ENCODE measurements at regions not wholly inside any gene's neighbourhood (a gene's known extent, or its start where the extent isn't known, plus 50 kb on each side); places are given as distances from the start of the nearest gene placed in this dataset.
A peak's percentile ranks its signal among the peaks of the same experiment; 100 is the strongest.

DNA sequence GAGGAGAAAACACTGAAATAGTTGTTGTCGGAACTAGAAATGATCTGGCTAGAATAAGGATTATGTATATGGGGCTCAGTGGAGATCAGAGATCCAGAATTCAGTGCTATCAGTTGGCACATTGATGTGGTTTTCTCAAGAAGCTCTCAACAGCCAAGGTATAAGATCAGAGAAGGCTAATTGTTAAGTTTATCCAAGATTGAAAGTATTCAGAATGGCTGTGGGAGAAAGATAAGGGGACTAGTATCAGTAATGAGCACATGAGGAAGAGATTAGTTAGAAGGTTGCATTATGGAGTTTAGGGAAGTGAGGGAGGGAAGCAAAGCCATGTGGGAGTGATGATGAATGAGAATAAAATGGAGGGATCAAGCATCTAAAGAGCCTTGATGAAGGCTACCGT lies 128.1 kb upstream of the MIS18BP1 start:
- H3K9me3 ChIP-seq, result peaks cover 0 to 13% (median 6%) of the 10 kb centered on the region in 4 donors
- H3K27me3 ChIP-seq, result no peaks in the 10 kb centered on the region
- no peaks in the 10 kb centered on the region for H3K36me3 ChIP-seq
- WGBS, 5 donors, result 68 to 88% (median 78%) methylated on average over 2 of the region's 2 CpGs
- no peak overlapping the region for H3K27ac ChIP-seq
- H3K4me3 ChIP-seq, result no peak overlapping the region
- no peaks in the 10 kb centered on the region for H3K4me1 ChIP-seq
- DNase-seq, result no peak
- TF ChIP-seq EP300 (IDR thresholded peaks at IDR 0.05) (no peak), POLR2AphosphoS5 (IDR thresholded peaks at IDR 0.05) (no peak), POLR2A (IDR thresholded peaks at IDR 0.05) (no peak), CTCF (IDR thresholded peaks at IDR 0.05) (no peak)
- intact Hi-C loops (cut with DNase I; ENCODE audit: low total_unique reads), result no loop called here

GRCh38 chr14:45377166-45377565 lies 124.2 kb upstream of the MIS18BP1 start:
- TF ChIP-seq EP300 (IDR thresholded peaks at IDR 0.05), result no peak
- TF ChIP-seq POLR2AphosphoS5 (IDR thresholded peaks at IDR 0.05), result no peak
- TF ChIP-seq CTCF (IDR thresholded peaks at IDR 0.05), result no peak
- no peak for TF ChIP-seq POLR2A (IDR thresholded peaks at IDR 0.05)
- peak in 1 of 2 donors; percentile 6 for DNase-seq
- WGBS, 5 donors, result 80 to 90% (median 83%) methylated on average over 2 of the region's 2 CpGs
- Histone ChIP-seq H3K9me3 (no peaks in the 10 kb centered on the region), H3K4me1 (no peaks in the 10 kb centered on the region), H3K27ac (no peak overlapping the region), H3K4me3 (no peak overlapping the region), H3K27me3 (no peaks in the 10 kb centered on the region), H3K36me3 (no peaks in the 10 kb centered on the region)
- intact Hi-C loops (cut with DNase I; ENCODE audit: low total_unique reads), result no loop called here

GRCh38 chr14:45373877-45374276 lies 120.9 kb upstream of the MIS18BP1 start:
- Histone ChIP-seq H3K36me3 (no peaks in the 10 kb centered on the region), H3K4me3 (no peak overlapping the region), H3K27ac (no peak overlapping the region), H3K4me1 (no peaks in the 10 kb centered on the region), H3K27me3 (no peaks in the 10 kb centered on the region), H3K9me3 (no peaks in the 10 kb centered on the region)
- intact Hi-C loops (cut with DNase I; ENCODE audit: low total_unique reads), result no loop called here
- TF ChIP-seq EP300 (IDR thresholded peaks at IDR 0.05), result no peak
- no peak for TF ChIP-seq POLR2A (IDR thresholded peaks at IDR 0.05)
- no peak for TF ChIP-seq CTCF (IDR thresholded peaks at IDR 0.05)
- no peak for TF ChIP-seq POLR2AphosphoS5 (IDR thresholded peaks at IDR 0.05)
- DNase-seq, result no peak
- WGBS, 5 donors, result 78 to 87% (median 85%) methylated on average over 2 of the region's 2 CpGs

DNA sequence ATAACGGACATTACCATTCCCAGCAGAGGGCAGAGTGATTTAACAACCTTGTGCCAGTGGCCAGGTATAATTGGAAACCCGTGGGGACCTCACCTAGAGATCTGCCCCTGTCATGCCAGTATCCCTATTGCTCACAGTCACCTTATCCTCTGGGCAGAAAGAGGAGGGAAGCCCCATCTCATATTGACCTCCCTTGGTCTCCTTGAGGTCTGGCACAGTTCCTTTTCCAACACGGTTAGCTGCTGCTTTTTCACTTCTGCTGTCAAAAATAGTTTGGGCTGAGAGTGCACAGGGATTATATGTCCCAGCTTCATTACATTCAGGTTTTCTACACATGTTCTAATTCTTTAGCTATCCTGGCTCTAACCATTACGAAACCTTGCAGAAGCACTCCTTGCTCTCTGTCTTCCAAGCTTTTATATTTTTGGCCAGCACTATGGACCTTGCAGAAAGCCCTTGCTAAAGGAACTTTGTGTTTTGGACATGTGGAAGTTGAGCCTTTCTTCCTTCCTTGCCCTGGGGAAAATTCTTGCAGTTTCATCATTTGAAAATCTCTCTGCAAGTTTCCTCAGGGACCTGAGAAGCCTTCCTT lies 111.7 kb upstream of the MIS18BP1 start:
- peak overlapping the region in 1 of 5 donors; percentile 63 for H3K27ac ChIP-seq
- DNase-seq, result no peak
- 41 to 65% (median 62%) methylated on average over 4 of the region's 4 CpGs for WGBS, 5 donors
- peaks cover 0 to 4% (median 0%) of the 10 kb centered on the region in 4 donors for H3K4me1 ChIP-seq
- TF ChIP-seq CTCF (IDR thresholded peaks at IDR 0.05), result no peak
- TF ChIP-seq EP300 (IDR thresholded peaks at IDR 0.05), result no peak
- no peak for TF ChIP-seq POLR2AphosphoS5 (IDR thresholded peaks at IDR 0.05)
- TF ChIP-seq POLR2A (IDR thresholded peaks at IDR 0.05), result no peak
- H3K4me3 ChIP-seq, result no peak overlapping the region
- no peaks in the 10 kb centered on the region for H3K36me3 ChIP-seq
- intact Hi-C loops (cut with DNase I; ENCODE audit: low total_unique reads), result no loop called here
- no peaks in the 10 kb centered on the region for H3K27me3 ChIP-seq
- H3K9me3 ChIP-seq, result no peaks in the 10 kb centered on the region
